CD14-positive monocyte (primary cell): ENCODE measurements at regions not wholly inside any gene's neighbourhood (a gene's known extent, or its start where the extent isn't known, plus 50 kb on each side); places are given as distances from the start of the nearest gene placed in this dataset.

ENCODE experiments used
- DNase-seq, 3 donors: peaks; one replicate each; pipeline ENCODE4 v3.0.0-alpha.2; 2011 to 2022
- H2AFZ ChIP-seq: 2 replicates; pipeline ENCODE4 v1.6.0; 2012; ENCODE audit warnings: mild to moderate bottlenecking, low read depth, low read length, inconsistent platforms; ENCODE audit not compliant: insufficient read depth, poor library complexity, severe bottlenecking
- H3K27ac ChIP-seq, 2 donors: 1 replicate in 1 of 2; 2 replicates in 1 of 2; pipeline ENCODE4 v1.5.1; 2012 to 2013; ENCODE audit warnings: low read length in 2 of 2, control low read depth in 1 of 2, inconsistent platforms in 1 of 2, low read depth in 1 of 2, mild to moderate bottlenecking in 1 of 2
- H3K27me3 ChIP-seq, 2 donors: one replicate each; pipeline versions ENCODE4 v1.6.0 to v1.6.1; 2011 to 2013; ENCODE audit warnings: low read length in 2 of 2; ENCODE audit not compliant: control insufficient read depth in 2 of 2, insufficient read depth in 2 of 2
- H3K36me3 ChIP-seq, 2 donors: replicated peaks in 1 of 2; 1 replicate in 1 of 2; 2 replicates in 1 of 2; pipeline versions ENCODE4 v1.5.1 to v1.6.1; 2012 to 2013; ENCODE audit warnings: low read length in 2 of 2, control low read depth in 1 of 2, inconsistent platforms in 1 of 2, mild to moderate bottlenecking in 1 of 2; ENCODE audit not compliant: insufficient read depth in 2 of 2, control insufficient read depth in 1 of 2
- H3K4me1 ChIP-seq, 2 donors: 1 replicate in 1 of 2; 2 replicates in 1 of 2; pipeline versions ENCODE4 v1.5.1 to v1.6.1; 2012 to 2013; ENCODE audit warnings: low read length in 2 of 2, control low read depth in 1 of 2, inconsistent platforms in 1 of 2, mild to moderate bottlenecking in 1 of 2, moderate library complexity in 1 of 2; ENCODE audit not compliant: insufficient read depth in 2 of 2, control insufficient read depth in 1 of 2
- H3K4me2 ChIP-seq: replicated peaks from 2 replicates; pipeline ENCODE3; 2012; ENCODE audit warnings: low read length, moderate library complexity, mild to moderate bottlenecking; ENCODE audit not compliant: poor library complexity, severe bottlenecking; ENCODE audit errors: extremely low read depth
- H3K4me3 ChIP-seq, 3 experiments: fragments of 200-600 bp in 1 of 3; sonication (generic) in 1 of 3; replicated peaks in 1 of 3; 1 replicate in 2 of 3; 2 replicates in 1 of 3; pipeline ENCODE4 v1.5.1; 2011 to 2013; ENCODE audit warnings: low read length in 3 of 3, mild to moderate bottlenecking in 3 of 3, control low read depth in 2 of 3, low read depth in 2 of 3, inconsistent platforms in 1 of 3, moderate library complexity in 1 of 3
- H3K79me2 ChIP-seq: 2 replicates; pipeline ENCODE4 v1.6.0; 2012; ENCODE audit warnings: mild to moderate bottlenecking, control low read depth, inconsistent platforms, low read length, moderate library complexity; ENCODE audit not compliant: insufficient read depth
- H3K9ac ChIP-seq: 2 replicates; pipeline ENCODE4 v1.6.0; 2017; ENCODE audit warnings: low read length, mild to moderate bottlenecking; ENCODE audit not compliant: insufficient read depth, poor library complexity, severe bottlenecking
- H3K9me3 ChIP-seq, 2 donors: replicated peaks in 1 of 2; 1 replicate in 1 of 2; 2 replicates in 1 of 2; pipeline versions ENCODE4 v1.5.1 to v1.6.1; 2012 to 2013; ENCODE audit warnings: low read length in 2 of 2, control low read depth in 1 of 2; ENCODE audit not compliant: control insufficient read depth in 1 of 2, insufficient read depth in 1 of 2
- H4K20me1 ChIP-seq: 2 replicates; pipeline ENCODE4 v1.6.0; 2012; ENCODE audit warnings: mild to moderate bottlenecking, low read length, control low read depth, moderate library complexity; ENCODE audit not compliant: insufficient read depth
- H3K27ac Mint-ChIP-seq, 7 donors: one replicate each; pipeline ENCODE4 v1.8.0; 2020; ENCODE audit warnings: mild to moderate bottlenecking in 7 of 7, mixed read lengths in 7 of 7, moderate library complexity in 6 of 7, inconsistent platforms in 2 of 7
- H3K27me3 Mint-ChIP-seq, 3 donors: one replicate each; pipeline ENCODE4 v1.8.0; 2021 to 2022; ENCODE audit warnings: low read depth in 3 of 3, mild to moderate bottlenecking in 3 of 3, mixed read lengths in 3 of 3, moderate library complexity in 3 of 3, inconsistent platforms in 1 of 3
- H3K36me3 Mint-ChIP-seq, 2 donors: one replicate each; pipeline ENCODE4 v1.8.0; 2020; ENCODE audit warnings: mixed read lengths in 2 of 2, inconsistent platforms in 1 of 2, mild to moderate bottlenecking in 1 of 2
- H3K4me1 Mint-ChIP-seq: one replicate; pipeline ENCODE4 v1.8.0; 2020; ENCODE audit warnings: mild to moderate bottlenecking, mixed read lengths
- H3K4me3 Mint-ChIP-seq, 2 donors: one replicate each; pipeline ENCODE4 v1.8.0; 2020; ENCODE audit warnings: mild to moderate bottlenecking in 2 of 2, mixed read lengths in 2 of 2, moderate library complexity in 1 of 2
- H3K9me3 Mint-ChIP-seq, 7 donors: one replicate each; pipeline ENCODE4 v1.8.0; 2020 to 2022; ENCODE audit warnings: mixed read lengths in 7 of 7, mild to moderate bottlenecking in 6 of 7, moderate library complexity in 6 of 7, inconsistent platforms in 2 of 7
- WGBS: methylation state at CpG from one replicate; pipeline ENCODE4 v1.1.5; 2013; ENCODE audit warnings: missing lambda C conversion rate; ENCODE audit not compliant: insufficient coverage; 5-methylcytosine and 5-hydroxymethylcytosine counted together
- intact Hi-C, 2 donors: fragments of 100-400 bp; cut with micrococcal nuclease; formaldehyde crosslinking; loops; one replicate each; pipeline versions ENCODE4 v1.15.0 to v1.15.1; 2023
- TF ChIP-seq, protein P1 (sequence below): fragments of 200-600 bp; IDR thresholded peaks from one replicate; pipeline ENCODE4 v1.8.0; 2022; ENCODE audit warnings: antibody characterized with exemption, mild to moderate bottlenecking

DNA sequence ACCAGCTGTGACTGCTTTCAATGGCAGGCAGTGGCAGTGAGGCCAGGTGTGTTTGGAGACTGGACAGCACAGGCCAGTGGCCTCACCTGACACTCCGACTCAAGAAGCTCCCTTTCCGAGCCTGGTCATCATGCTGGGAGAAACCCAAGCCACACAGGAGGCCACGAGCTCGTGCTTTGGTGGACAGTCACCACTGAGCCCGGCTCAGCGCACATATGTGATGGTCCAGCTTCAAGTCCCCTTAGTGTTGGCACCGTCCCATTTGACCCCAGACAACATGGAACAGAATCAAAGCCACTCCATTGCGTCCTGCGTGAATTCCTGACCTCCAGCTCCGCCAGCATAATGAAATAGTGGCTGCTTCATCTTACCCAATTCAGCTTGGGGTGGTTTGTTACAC lies 64.0 kb upstream of the PPP1R26 start:
- peaks cover 0 to 5% of the 10 kb centered on the region in 2 donors for H3K4me1 ChIP-seq
- H3K79me2 ChIP-seq, result no peaks in the 10 kb centered on the region
- H4K20me1 ChIP-seq, result no peaks in the 10 kb centered on the region
- H3K4me2 ChIP-seq, result no peak overlapping the region
- H3K27me3 Mint-ChIP-seq, result peaks cover 25 to 60% (median 29%) of the 10 kb centered on the region in 3 donors
- no peak overlapping the region for H3K4me3 Mint-ChIP-seq
- H3K36me3 Mint-ChIP-seq, result no peaks in the 10 kb centered on the region
- no peaks in the 10 kb centered on the region for H3K36me3 ChIP-seq
- WGBS, result 90% methylated on average over 10 of the region's 10 CpGs
- H3K4me1 Mint-ChIP-seq, result peaks cover 7% of the 10 kb centered on the region
- no peak overlapping the region for H3K27ac ChIP-seq
- peaks cover 0 to 4% of the 10 kb centered on the region in 2 donors for H3K27me3 ChIP-seq
- H3K9me3 Mint-ChIP-seq, result peaks cover 0 to 3% (median 0%) of the 10 kb centered on the region in 7 donors
- DNase-seq, result no peak
- H2AFZ ChIP-seq, result no peak overlapping the region
- H3K9ac ChIP-seq, result no peak overlapping the region
- H3K9me3 ChIP-seq, result no peaks in the 10 kb centered on the region
- H3K27ac Mint-ChIP-seq, result no peak overlapping the region
- H3K4me3 ChIP-seq, result no peak overlapping the region
- intact Hi-C loops, result no loop called here
- TF ChIP-seq, protein P1, sequence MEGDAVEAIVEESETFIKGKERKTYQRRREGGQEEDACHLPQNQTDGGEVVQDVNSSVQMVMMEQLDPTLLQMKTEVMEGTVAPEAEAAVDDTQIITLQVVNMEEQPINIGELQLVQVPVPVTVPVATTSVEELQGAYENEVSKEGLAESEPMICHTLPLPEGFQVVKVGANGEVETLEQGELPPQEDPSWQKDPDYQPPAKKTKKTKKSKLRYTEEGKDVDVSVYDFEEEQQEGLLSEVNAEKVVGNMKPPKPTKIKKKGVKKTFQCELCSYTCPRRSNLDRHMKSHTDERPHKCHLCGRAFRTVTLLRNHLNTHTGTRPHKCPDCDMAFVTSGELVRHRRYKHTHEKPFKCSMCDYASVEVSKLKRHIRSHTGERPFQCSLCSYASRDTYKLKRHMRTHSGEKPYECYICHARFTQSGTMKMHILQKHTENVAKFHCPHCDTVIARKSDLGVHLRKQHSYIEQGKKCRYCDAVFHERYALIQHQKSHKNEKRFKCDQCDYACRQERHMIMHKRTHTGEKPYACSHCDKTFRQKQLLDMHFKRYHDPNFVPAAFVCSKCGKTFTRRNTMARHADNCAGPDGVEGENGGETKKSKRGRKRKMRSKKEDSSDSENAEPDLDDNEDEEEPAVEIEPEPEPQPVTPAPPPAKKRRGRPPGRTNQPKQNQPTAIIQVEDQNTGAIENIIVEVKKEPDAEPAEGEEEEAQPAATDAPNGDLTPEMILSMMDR, result no peak

DNA sequence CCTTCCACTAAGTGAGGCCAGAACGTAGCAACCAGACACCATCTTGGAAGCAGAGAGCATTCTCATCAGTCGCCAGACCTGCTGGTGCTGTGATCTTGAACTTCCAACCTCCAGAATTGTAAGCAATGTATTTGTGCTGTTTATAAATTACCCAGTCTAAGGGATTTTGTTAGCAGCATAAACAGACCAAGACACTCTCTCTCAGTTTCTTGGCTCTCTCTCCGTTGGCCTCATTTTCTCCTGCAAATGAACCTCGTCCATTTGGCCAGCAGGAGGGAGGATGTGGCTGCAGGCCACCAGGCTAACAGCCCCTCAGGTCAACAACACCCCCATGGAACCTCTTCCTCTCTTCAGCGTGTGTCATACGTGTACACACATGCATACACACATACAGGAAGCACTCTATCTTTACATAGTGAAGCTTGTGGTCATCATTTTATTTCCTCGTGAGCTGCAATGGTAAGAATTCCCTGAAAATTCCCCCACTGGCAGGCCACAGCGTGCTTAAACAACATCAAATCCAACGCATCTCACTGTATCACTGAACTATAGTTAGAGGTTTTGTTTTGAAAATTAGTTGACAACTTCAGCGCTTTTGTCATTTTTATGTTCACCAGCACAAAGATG lies 62.8 kb upstream of the PPP1R26 start:
- no peak overlapping the region for H3K27ac ChIP-seq
- H3K27me3 Mint-ChIP-seq, result peaks cover 26 to 58% (median 29%) of the 10 kb centered on the region in 3 donors
- no peak overlapping the region for H3K27ac Mint-ChIP-seq
- H3K9me3 ChIP-seq, result no peaks in the 10 kb centered on the region
- H3K79me2 ChIP-seq, result no peaks in the 10 kb centered on the region
- no peak overlapping the region for H3K4me3 Mint-ChIP-seq
- peaks cover 0 to 3% (median 0%) of the 10 kb centered on the region in 7 donors for H3K9me3 Mint-ChIP-seq
- 55% methylated on average over 7 of the region's 10 CpGs for WGBS
- intact Hi-C loops, result no loop called here
- no peak overlapping the region for H3K4me2 ChIP-seq
- no peak for DNase-seq
- H3K4me1 Mint-ChIP-seq, result peaks cover 7% of the 10 kb centered on the region
- no peaks in the 10 kb centered on the region for H4K20me1 ChIP-seq
- no peaks in the 10 kb centered on the region for H3K36me3 ChIP-seq
- TF ChIP-seq, protein P1, result no peak
- no peaks in the 10 kb centered on the region for H3K36me3 Mint-ChIP-seq
- H2AFZ ChIP-seq, result no peak overlapping the region
- peaks cover 0 to 4% of the 10 kb centered on the region in 2 donors for H3K27me3 ChIP-seq
- no peak overlapping the region for H3K4me3 ChIP-seq
- peaks cover 0 to 5% of the 10 kb centered on the region in 2 donors for H3K4me1 ChIP-seq
- no peak overlapping the region for H3K9ac ChIP-seq
